K562 (cell line): ENCODE measurements at regions not wholly inside any gene's neighbourhood (a gene's known extent, or its start where the extent isn't known, plus 50 kb on each side); places are given as distances from the start of the nearest gene placed in this dataset.

Experiments
- ATAC-seq: fragments of 200-7000 bp; cut with Tn5 transposase; 3 replicates; pipeline ENCODE4 v1.9.1; 2020; ENCODE audit warnings: moderate library complexity
- BruUV-seq: library from RNA; stranded (reverse); fragments of 400-500 nt; replicated peaks from 2 replicates; lab custom pipeline; 2021; lab: Mats Ljungman, UMichigan
- CTCF ChIA-PET: fragments of 300-600 bp; formaldehyde crosslinking; extraction: SDS; loops from one replicate; lab custom pipeline; 2021; ENCODE audit warnings: low intra/inter-chr PET ratio; lab: Yijun Ruan, JAX
- POLR2A ChIA-PET: fragments of 300-600, 350-650 bp; sonication (Branson Sonifier 250); formaldehyde crosslinking; extraction: SDS; loops from one replicate; lab custom pipeline; 2021; ENCODE audit warnings: antibody characterized with exemption, inconsistent platforms; lab: Yijun Ruan, JAX
- DNase-seq, 4 experiments: peaks; one replicate each; pipeline versions ENCODE4 v3.0.0 to v3.0.0-alpha.2; 2011 to 2018; ENCODE audit warnings: low spot score in 3 of 4, mixed read lengths in 3 of 4; ENCODE audit errors: extremely low read depth in 1 of 4
- FAIRE-seq: peaks from 2 replicates; lab custom pipeline; 2011; peaks lifted over from hg19 to GRCh38; lab: Jason Lieb, UNC
- H2AFZ ChIP-seq: 2 replicates; pipeline ENCODE4 v1.6.0; 2011; ENCODE audit warnings: low read depth, low read length, control low read depth, inconsistent platforms
- H3K27ac ChIP-seq: fragments of 200-600 bp; 3 replicates; pipeline ENCODE4 v1.8.0; 2011; ENCODE audit warnings: low read depth, mild to moderate bottlenecking, control low read depth, inconsistent platforms, low read length, moderate library complexity, mixed read lengths; ENCODE audit errors: extremely low read depth
- H3K27me3 ChIP-seq, 2 experiments: fragments of 300-600 bp in 1 of 2; 2 replicates in 1 of 2; 3 replicates in 1 of 2; pipeline versions ENCODE4 v1.6.0 to v1.8.0; 2011; ENCODE audit warnings: inconsistent platforms in 2 of 2, low read length in 2 of 2, mild to moderate bottlenecking in 1 of 2, mixed read lengths in 1 of 2, moderate library complexity in 1 of 2; ENCODE audit not compliant: control insufficient read depth in 2 of 2, insufficient read depth in 2 of 2
- H3K36me3 ChIP-seq: fragments of 300-600 bp; 3 replicates; pipeline ENCODE4 v1.8.0; 2011; ENCODE audit warnings: mild to moderate bottlenecking, low read length, inconsistent platforms; ENCODE audit not compliant: control insufficient read depth, insufficient read depth
- H3K4me1 ChIP-seq, 2 experiments: fragments of 200-600 bp in 1 of 2; replicated peaks in 1 of 2; 2 replicates in 1 of 2; 3 replicates in 1 of 2; pipeline versions ENCODE4 v1.5.1 to v1.8.0; 2011; ENCODE audit warnings: inconsistent platforms in 2 of 2, low read length in 2 of 2, mild to moderate bottlenecking in 1 of 2, mixed read lengths in 1 of 2, moderate library complexity in 1 of 2; ENCODE audit not compliant: control insufficient read depth in 2 of 2, insufficient read depth in 2 of 2
- H3K4me2 ChIP-seq: 2 replicates; pipeline ENCODE4 v1.6.1; 2011; ENCODE audit warnings: low read length, control low read depth, inconsistent platforms, mixed read lengths; ENCODE audit not compliant: insufficient read depth
- H3K4me3 ChIP-seq: fragments of 200-600 bp; sonication (generic), shearing (Covaris generic); 2 replicates; pipeline ENCODE4 v1.5.1; 2016; ENCODE audit warnings: control low read depth, inconsistent platforms
- H3K79me2 ChIP-seq: fragments of 200-600 bp; 3 replicates; pipeline ENCODE4 v1.8.0; 2011; ENCODE audit warnings: low read length, inconsistent platforms; ENCODE audit not compliant: control insufficient read depth, insufficient read depth
- H3K9ac ChIP-seq, 2 experiments: 2 replicates each; pipeline versions ENCODE4 v1.6.0 to v1.6.1; 2011; ENCODE audit warnings: low read depth in 2 of 2, low read length in 2 of 2, control low read depth in 1 of 2, inconsistent platforms in 1 of 2, mild to moderate bottlenecking in 1 of 2, mixed read lengths in 1 of 2; ENCODE audit not compliant: insufficient read depth in 1 of 2
- H3K9me1 ChIP-seq: one replicate; pipeline ENCODE4 v1.6.0; 2011; ENCODE audit warnings: inconsistent platforms, mild to moderate bottlenecking, low read length, moderate library complexity; ENCODE audit not compliant: control insufficient read depth, insufficient read depth
- H3K9me3 ChIP-seq: replicated peaks from 2 replicates; pipeline ENCODE4 v1.5.1; 2011; ENCODE audit warnings: low read depth, low read length, inconsistent platforms; ENCODE audit not compliant: control insufficient read depth, insufficient read depth
- H4K20me1 ChIP-seq: replicated peaks from 2 replicates; pipeline ENCODE4 v1.6.1; 2011; ENCODE audit warnings: low read length, inconsistent platforms, mixed read lengths; ENCODE audit not compliant: control insufficient read depth, insufficient read depth
- ATF3 ChIP-seq, 2 experiments: fragments of 450-650 bp in 1 of 2; sonication (generic) in 1 of 2; formaldehyde crosslinking in 1 of 2; IDR thresholded peaks in 1 of 2; conservative IDR thresholded peaks in 1 of 2; 2 replicates each; pipeline versions ENCODE4 v1.6.1 to v1.8.1; 2016 to 2023; ENCODE audit warnings: mild to moderate bottlenecking in 2 of 2, moderate library complexity in 2 of 2, inconsistent platforms in 1 of 2, missing genetic modification reagents in 1 of 2
- CHCHD3 ChIP-seq: fragments of 250-450 bp; sonication (Bioruptor Pico); IDR thresholded peaks from 2 replicates; pipeline ENCODE4 v2.1.2; 2022; ENCODE audit warnings: mild to moderate bottlenecking
- EP400 ChIP-seq: fragments of 450-650 bp; IDR thresholded peaks from 2 replicates; pipeline ENCODE4 v1.6.1; 2017; ENCODE audit warnings: antibody characterized with exemption, mild to moderate bottlenecking, moderate library complexity
- MAZ ChIP-seq, 2 experiments: fragments of 450-650 bp in 1 of 2; sonication (generic) in 1 of 2; formaldehyde crosslinking; IDR thresholded peaks in 1 of 2; conservative IDR thresholded peaks in 1 of 2; 2 replicates each; pipeline versions ENCODE4 v1.4.0 to v1.5.0; 2020; ENCODE audit warnings: mild to moderate bottlenecking in 1 of 2, missing genetic modification reagents in 1 of 2
- NRF1 ChIP-seq, 2 experiments: fragments of 450-650 bp; IDR thresholded peaks in 1 of 2; conservative IDR thresholded peaks in 1 of 2; 2 replicates each; pipeline ENCODE4 v1.6.1; 2014; ENCODE audit warnings: mild to moderate bottlenecking in 2 of 2
- RBBP5 ChIP-seq: fragments of 200-600 bp; sonication (generic); IDR thresholded peaks from 2 replicates; pipeline ENCODE4 v1.6.1; 2012; ENCODE audit warnings: borderline replicate concordance, mild to moderate bottlenecking, low read length, control low read depth, inconsistent platforms; ENCODE audit not compliant: insufficient read depth, poor library complexity, severe bottlenecking
- SMAD1 ChIP-seq: fragments of 150-350 bp; IDR thresholded peaks from 2 replicates; pipeline ENCODE4 v1.6.1; 2014; ENCODE audit warnings: low read length, low read depth; ENCODE audit not compliant: partially characterized antibody
- TBL1XR1 ChIP-seq, 2 experiments: IDR thresholded peaks; 2 replicates each; pipeline ENCODE4 v1.6.1; 2012; ENCODE audit warnings: improper control_type of control experiment in 2 of 2, low read length in 2 of 2, mild to moderate bottlenecking in 1 of 2
- TFAM ChIP-seq: fragments of 250-450 bp; sonication (Bioruptor Pico); conservative IDR thresholded peaks from 2 replicates; pipeline ENCODE4 v1.5.0; 2021; ENCODE audit warnings: mild to moderate bottlenecking, moderate library complexity
- WGBS: fragments of 100-300 bp; shearing (Covaris generic); methylation state at CpG from one replicate; pipeline ENCODE4 v1.1.6; 2016; ENCODE audit warnings: low coverage, mixed read lengths; ENCODE audit not compliant: insufficient coverage; ENCODE audit errors: missing lambda C conversion rate; 5-methylcytosine and 5-hydroxymethylcytosine counted together
- in situ Hi-C: fragments of 300-500 bp; cut with MboI; formaldehyde crosslinking; loops from 4 replicates; pipeline ENCODE4 v1.15.0; 2018; ENCODE audit warnings: inconsistent platforms, mixed read lengths
- intact Hi-C: fragments of 100-400 bp; cut with micrococcal nuclease; formaldehyde crosslinking; loops from 2 replicates; pipeline ENCODE4 v1.14.2; 2022
- TF ChIP-seq, protein P1 (sequence below): IDR thresholded peaks from 2 replicates; pipeline ENCODE4 v1.6.1; 2014; ENCODE audit warnings: antibody characterized with exemption
- TF ChIP-seq, protein P2 (sequence below): fragments of 450-650 bp; IDR thresholded peaks from 2 replicates; pipeline ENCODE4 v1.6.1; 2016; ENCODE audit warnings: low read depth, mild to moderate bottlenecking, moderate library complexity

DNA sequence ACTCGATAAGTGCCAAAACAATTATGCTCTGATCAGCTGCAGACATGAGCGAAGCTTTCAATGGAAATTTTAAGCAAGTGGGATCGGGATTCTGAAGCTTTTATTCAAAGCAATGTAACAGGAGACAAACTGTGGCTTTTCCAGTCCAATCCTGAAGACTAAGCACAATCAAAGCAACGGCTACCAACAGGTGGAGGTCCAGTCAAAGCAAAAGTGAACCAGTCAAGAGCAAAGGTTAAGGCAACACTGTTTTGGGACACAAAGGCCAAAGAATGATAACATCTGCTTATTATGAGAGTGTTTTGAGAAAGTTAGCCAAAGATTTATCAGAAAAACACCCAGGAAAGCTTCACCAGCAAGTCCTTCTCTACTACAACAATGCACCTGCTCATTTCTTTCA, 170.1 kb downstream of the SEC16B start:
- Histone ChIP-seq H3K4me2 (no peak overlapping the region), H3K9me1 (no peaks in the 10 kb centered on the region), H3K9ac (no peak overlapping the region), H4K20me1 (no peaks in the 10 kb centered on the region), H3K27ac (no peak overlapping the region), H3K9me3 (no peaks in the 10 kb centered on the region; the same call in none of the 2 replicates), H3K79me2 (no peaks in the 10 kb centered on the region), H3K36me3 (no peaks in the 10 kb centered on the region), H2AFZ (no peak overlapping the region), H3K4me1 (no peaks in the 10 kb centered on the region), H3K27me3 (no peaks in the 10 kb centered on the region), H3K4me3 (no peak overlapping the region)
- BruUV-seq: no TSS peak
- TF ChIP-seq, protein P1, sequence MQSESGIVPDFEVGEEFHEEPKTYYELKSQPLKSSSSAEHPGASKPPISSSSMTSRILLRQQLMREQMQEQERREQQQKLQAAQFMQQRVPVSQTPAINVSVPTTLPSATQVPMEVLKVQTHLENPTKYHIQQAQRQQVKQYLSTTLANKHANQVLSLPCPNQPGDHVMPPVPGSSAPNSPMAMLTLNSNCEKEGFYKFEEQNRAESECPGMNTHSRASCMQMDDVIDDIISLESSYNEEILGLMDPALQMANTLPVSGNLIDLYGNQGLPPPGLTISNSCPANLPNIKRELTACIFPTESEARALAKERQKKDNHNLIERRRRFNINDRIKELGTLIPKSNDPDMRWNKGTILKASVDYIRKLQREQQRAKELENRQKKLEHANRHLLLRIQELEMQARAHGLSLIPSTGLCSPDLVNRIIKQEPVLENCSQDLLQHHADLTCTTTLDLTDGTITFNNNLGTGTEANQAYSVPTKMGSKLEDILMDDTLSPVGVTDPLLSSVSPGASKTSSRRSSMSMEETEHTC: no peak
- TF ChIP-seq NRF1 (conservative IDR thresholded peaks at IDR 0.05 in 1 of 2, IDR thresholded peaks at IDR 0.05 in 1 of 2): no peak
- TF ChIP-seq, protein P2, sequence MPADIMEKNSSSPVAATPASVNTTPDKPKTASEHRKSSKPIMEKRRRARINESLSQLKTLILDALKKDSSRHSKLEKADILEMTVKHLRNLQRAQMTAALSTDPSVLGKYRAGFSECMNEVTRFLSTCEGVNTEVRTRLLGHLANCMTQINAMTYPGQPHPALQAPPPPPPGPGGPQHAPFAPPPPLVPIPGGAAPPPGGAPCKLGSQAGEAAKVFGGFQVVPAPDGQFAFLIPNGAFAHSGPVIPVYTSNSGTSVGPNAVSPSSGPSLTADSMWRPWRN: no peak
- TF ChIP-seq CHCHD3: no peak
- TF ChIP-seq EP400: no peak
- TF ChIP-seq TBL1XR1 (IDR thresholded peaks at IDR 0.05; ENCODE audit: low read length in 2 of 2): no peak
- TF ChIP-seq RBBP5: no peak
- TF ChIP-seq TFAM (CRISPR knock-in tag): no peak
- no peak for TF ChIP-seq ATF3 (IDR thresholded peaks at IDR 0.05)
- no peak for TF ChIP-seq ATF3 (CRISPR knock-in tag; conservative IDR thresholded peaks at IDR 0.05)
- no peak for TF ChIP-seq MAZ (CRISPR knock-in tag; conservative IDR thresholded peaks at IDR 0.05 in 1 of 2, IDR thresholded peaks at IDR 0.05 in 1 of 2)
- TF ChIP-seq SMAD1: no peak
- WGBS: 0% methylated on average over 4 of the region's 4 CpGs
- CTCF ChIA-PET: no interaction called here
- ATAC-seq (no peak), DNase-seq (no peak), FAIRE-seq (no peak)
- intact Hi-C loops: no loop called here
- POLR2A ChIA-PET: no interaction called here
- in situ Hi-C loops: no loop called here
